GM04504 (cell line): ENCODE measurements at regions not wholly inside any gene's neighbourhood (a gene's known extent, or its start where the extent isn't known, plus 50 kb on each side); places are given as distances from the start of the nearest gene placed in this dataset.

ENCODE experiments used
- DNase-seq: peaks from one replicate; pipeline ENCODE4 v3.0.0-alpha.2; 2012; ENCODE audit warnings: low read depth

GRCh38 chr5:86780018-86780417 is 162.3 kb downstream of the COX7C start:
- DNase-seq, result no peak

GRCh38 chr5:86786955-86787354 is 169.2 kb downstream of the COX7C start:
- DNase-seq, result no peak

- DNase-seq, result no peak
These were observed 177.9 kb downstream of the COX7C start for GRCh38 chr5:86795659-86796058.

- DNase-seq, result no peak
These were observed 179.9 kb downstream of the COX7C start for GRCh38 chr5:86797677-86798076.

GRCh38 chr5:86806206-86806605 is 188.5 kb downstream of the COX7C start:
- no peak for DNase-seq

GRCh38 chr5:86807046-86808031 is 189.6 kb downstream of the COX7C start:
- no peak for DNase-seq

- DNase-seq, result no peak
These were observed 196.6 kb downstream of the COX7C start for GRCh38 chr5:86814315-86814714.

GRCh38 chr5:86814907-86815306 is 197.2 kb downstream of the COX7C start:
- DNase-seq, result no peak

- no peak for DNase-seq
These were observed 206.9 kb downstream of the COX7C start for GRCh38 chr5:86824637-86825036.

GRCh38 chr5:86831128-86831527 is 213.4 kb downstream of the COX7C start:
- DNase-seq, result no peak

GRCh38 chr5:86833868-86834267 is 216.1 kb downstream of the COX7C start:
- DNase-seq, result no peak

- no peak for DNase-seq
These were observed 219.9 kb downstream of the COX7C start for GRCh38 chr5:86837610-86838009.

- DNase-seq, result no peak
These were observed 220.3 kb downstream of the COX7C start for GRCh38 chr5:86838083-86838482.

- DNase-seq, result no peak
These were observed 223.4 kb downstream of the COX7C start for GRCh38 chr5:86841000-86841644.

- no peak for DNase-seq
These were observed 240.7 kb downstream of the COX7C start for GRCh38 chr5:86858442-86858841.

- DNase-seq, result no peak
These were observed 243.8 kb downstream of the COX7C start for GRCh38 chr5:86861512-86861911.

GRCh38 chr5:86862093-86862492 is 244.4 kb downstream of the COX7C start:
- DNase-seq, result no peak

GRCh38 chr5:86864051-86864450 is 246.3 kb downstream of the COX7C start:
- no peak for DNase-seq

- DNase-seq, result no peak
These were observed 247.6 kb downstream of the COX7C start for GRCh38 chr5:86865256-86865785.

- no peak for DNase-seq
These were observed 248.3 kb downstream of the COX7C start for GRCh38 chr5:86866036-86866435.

GRCh38 chr5:86869268-86869667 is 251.5 kb downstream of the COX7C start:
- no peak for DNase-seq

- DNase-seq, result no peak
These were observed 257.8 kb downstream of the COX7C start for GRCh38 chr5:86875539-86875938.

GRCh38 chr5:86878250-86878649 is 260.5 kb downstream of the COX7C start:
- DNase-seq, result no peak
